GM23248 (cell line): ENCODE measurements at regions not wholly inside any gene's neighbourhood (a gene's known extent, or its start where the extent isn't known, plus 50 kb on each side); places are given as distances from the start of the nearest gene placed in this dataset.

ENCODE experiments used
- EZH2 ChIP-seq: fragments of 200-600 bp; sonication (generic); IDR thresholded peaks from 2 replicates; pipeline ENCODE4 v1.6.1; 2018; ENCODE audit warnings: antibody characterized with exemption, mild to moderate bottlenecking; ENCODE audit not compliant: insufficient read depth, poor library complexity, severe bottlenecking
- EZH2phosphoT487 ChIP-seq: fragments of 200-600 bp; sonication (generic); IDR thresholded peaks from 2 replicates; pipeline ENCODE4 v1.6.1; 2018; ENCODE audit warnings: antibody characterized with exemption, moderate library complexity, mild to moderate bottlenecking, low read depth; ENCODE audit not compliant: insufficient read depth

DNA sequence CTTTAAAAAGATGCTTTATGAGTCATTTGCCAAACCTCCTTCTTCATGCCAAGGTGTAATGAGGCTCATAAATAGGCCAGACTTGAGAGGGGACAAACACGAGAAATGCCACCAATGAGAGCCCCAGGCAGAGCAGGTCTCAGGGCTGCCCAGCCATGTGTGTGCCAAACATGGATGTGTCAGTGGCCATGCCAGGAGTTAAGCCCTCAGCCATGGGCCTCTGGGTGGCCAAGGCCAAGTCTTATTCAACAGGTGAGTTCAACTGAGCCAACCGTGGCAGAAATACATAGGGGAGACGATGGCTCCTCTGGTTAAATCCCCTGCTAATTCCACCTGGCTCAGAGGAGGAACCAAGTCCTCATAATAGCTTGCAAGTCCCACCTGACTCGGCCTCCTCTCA is 358.8 kb downstream of the PREX1 start:
- TF ChIP-seq EZH2 (no peak), EZH2phosphoT487 (no peak)
